WTC11 (cell line): ENCODE measurements at regions not wholly inside any gene's neighbourhood (a gene's known extent, or its start where the extent isn't known, plus 50 kb on each side); places are given as distances from the start of the nearest gene placed in this dataset.
"Not testable (repeated sequence)": the region's sequence is repeated elsewhere in the genome, so short reads cannot be mapped to it uniquely, and the experiment has no call there.

ENCODE experiments used
- ETV6 ChIP-seq: sonication (generic); formaldehyde crosslinking; IDR thresholded peaks from 2 replicates; pipeline ENCODE4 v1.8.1; 2022; ENCODE audit warnings: mild to moderate bottlenecking, missing genetic modification reagents
- NFE2L1 ChIP-seq: sonication (generic); formaldehyde crosslinking; IDR thresholded peaks from 2 replicates; pipeline ENCODE4 v1.8.1; 2023; ENCODE audit warnings: missing genetic modification reagents
- NFYB ChIP-seq: sonication (generic); formaldehyde crosslinking; conservative IDR thresholded peaks from 2 replicates; pipeline ENCODE4 v1.8.0; 2022; ENCODE audit warnings: low read depth, missing genetic modification reagents
- NR3C1 ChIP-seq: sonication (generic); formaldehyde crosslinking; conservative IDR thresholded peaks from 2 replicates; pipeline ENCODE4 v1.8.1; 2023; ENCODE audit warnings: low read depth, mild to moderate bottlenecking, missing genetic modification reagents
- ZBTB21 ChIP-seq: sonication (generic); formaldehyde crosslinking; IDR thresholded peaks from 2 replicates; pipeline ENCODE4 v1.8.1; 2023; ENCODE audit warnings: mild to moderate bottlenecking, missing genetic modification reagents, borderline replicate concordance
- TF ChIP-seq, protein P1 (sequence below): sonication (generic); formaldehyde crosslinking; IDR thresholded peaks from 2 replicates; pipeline ENCODE4 v1.8.0; 2022; ENCODE audit warnings: mild to moderate bottlenecking, missing genetic modification reagents
- TF ChIP-seq, protein P2 (sequence below): sonication (generic); formaldehyde crosslinking; IDR thresholded peaks from 2 replicates; pipeline ENCODE4 v1.8.0; 2022; ENCODE audit warnings: mild to moderate bottlenecking, missing genetic modification reagents
- TF ChIP-seq, protein P3 (sequence below): fragments of 200-600 bp; IDR thresholded peaks from 2 replicates; pipeline ENCODE4 v1.8.0; 2022; ENCODE audit warnings: antibody characterized with exemption
- TF ChIP-seq, protein P4 (sequence below): sonication (generic); formaldehyde crosslinking; IDR thresholded peaks from 2 replicates; pipeline ENCODE4 v1.8.1; 2022; ENCODE audit warnings: low read depth, mild to moderate bottlenecking, moderate library complexity, missing genetic modification reagents, borderline replicate concordance
- TF ChIP-seq, protein P5 (sequence below): sonication (generic); formaldehyde crosslinking; IDR thresholded peaks from 2 replicates; pipeline ENCODE4 v1.8.1; 2023; ENCODE audit warnings: mild to moderate bottlenecking, missing genetic modification reagents, moderate library complexity

DNA sequence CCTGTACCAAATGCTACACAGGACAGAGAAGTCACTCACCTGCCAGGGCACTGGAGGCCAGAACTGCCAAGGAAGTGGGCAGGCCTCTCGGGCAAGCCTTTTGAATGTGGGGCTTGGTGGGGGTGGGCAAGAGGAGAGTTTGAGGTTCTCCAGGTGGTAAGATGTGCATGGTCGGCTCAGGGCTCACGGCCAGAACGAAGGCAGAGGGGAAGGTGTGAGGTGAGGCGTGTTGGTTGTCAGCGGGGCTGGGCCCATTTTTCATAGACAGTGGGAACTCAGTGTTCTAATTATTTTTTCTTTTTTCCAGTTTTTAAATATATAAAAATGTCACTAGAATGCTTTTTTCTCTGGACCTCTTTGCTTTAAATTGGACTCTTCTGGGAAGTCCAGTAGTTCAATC, 145.8 kb downstream of the BCL2L11 start:
- TF ChIP-seq, protein P1, sequence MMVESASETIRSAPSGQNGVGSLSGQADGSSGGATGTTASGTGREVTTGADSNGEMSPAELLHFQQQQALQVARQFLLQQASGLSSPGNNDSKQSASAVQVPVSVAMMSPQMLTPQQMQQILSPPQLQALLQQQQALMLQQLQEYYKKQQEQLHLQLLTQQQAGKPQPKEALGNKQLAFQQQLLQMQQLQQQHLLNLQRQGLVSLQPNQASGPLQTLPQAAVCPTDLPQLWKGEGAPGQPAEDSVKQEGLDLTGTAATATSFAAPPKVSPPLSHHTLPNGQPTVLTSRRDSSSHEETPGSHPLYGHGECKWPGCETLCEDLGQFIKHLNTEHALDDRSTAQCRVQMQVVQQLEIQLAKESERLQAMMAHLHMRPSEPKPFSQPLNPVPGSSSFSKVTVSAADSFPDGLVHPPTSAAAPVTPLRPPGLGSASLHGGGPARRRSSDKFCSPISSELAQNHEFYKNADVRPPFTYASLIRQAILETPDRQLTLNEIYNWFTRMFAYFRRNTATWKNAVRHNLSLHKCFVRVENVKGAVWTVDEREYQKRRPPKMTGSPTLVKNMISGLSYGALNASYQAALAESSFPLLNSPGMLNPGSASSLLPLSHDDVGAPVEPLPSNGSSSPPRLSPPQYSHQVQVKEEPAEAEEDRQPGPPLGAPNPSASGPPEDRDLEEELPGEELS (CRISPR knock-in tag): not testable (repeated sequence)
- not testable (repeated sequence) for TF ChIP-seq NR3C1, ETV6, NFYB, NFE2L1, ZBTB21 (CRISPR knock-in tag)
- TF ChIP-seq, protein P2, sequence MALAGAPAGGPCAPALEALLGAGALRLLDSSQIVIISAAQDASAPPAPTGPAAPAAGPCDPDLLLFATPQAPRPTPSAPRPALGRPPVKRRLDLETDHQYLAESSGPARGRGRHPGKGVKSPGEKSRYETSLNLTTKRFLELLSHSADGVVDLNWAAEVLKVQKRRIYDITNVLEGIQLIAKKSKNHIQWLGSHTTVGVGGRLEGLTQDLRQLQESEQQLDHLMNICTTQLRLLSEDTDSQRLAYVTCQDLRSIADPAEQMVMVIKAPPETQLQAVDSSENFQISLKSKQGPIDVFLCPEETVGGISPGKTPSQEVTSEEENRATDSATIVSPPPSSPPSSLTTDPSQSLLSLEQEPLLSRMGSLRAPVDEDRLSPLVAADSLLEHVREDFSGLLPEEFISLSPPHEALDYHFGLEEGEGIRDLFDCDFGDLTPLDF: not testable (repeated sequence)
- TF ChIP-seq, protein P3, sequence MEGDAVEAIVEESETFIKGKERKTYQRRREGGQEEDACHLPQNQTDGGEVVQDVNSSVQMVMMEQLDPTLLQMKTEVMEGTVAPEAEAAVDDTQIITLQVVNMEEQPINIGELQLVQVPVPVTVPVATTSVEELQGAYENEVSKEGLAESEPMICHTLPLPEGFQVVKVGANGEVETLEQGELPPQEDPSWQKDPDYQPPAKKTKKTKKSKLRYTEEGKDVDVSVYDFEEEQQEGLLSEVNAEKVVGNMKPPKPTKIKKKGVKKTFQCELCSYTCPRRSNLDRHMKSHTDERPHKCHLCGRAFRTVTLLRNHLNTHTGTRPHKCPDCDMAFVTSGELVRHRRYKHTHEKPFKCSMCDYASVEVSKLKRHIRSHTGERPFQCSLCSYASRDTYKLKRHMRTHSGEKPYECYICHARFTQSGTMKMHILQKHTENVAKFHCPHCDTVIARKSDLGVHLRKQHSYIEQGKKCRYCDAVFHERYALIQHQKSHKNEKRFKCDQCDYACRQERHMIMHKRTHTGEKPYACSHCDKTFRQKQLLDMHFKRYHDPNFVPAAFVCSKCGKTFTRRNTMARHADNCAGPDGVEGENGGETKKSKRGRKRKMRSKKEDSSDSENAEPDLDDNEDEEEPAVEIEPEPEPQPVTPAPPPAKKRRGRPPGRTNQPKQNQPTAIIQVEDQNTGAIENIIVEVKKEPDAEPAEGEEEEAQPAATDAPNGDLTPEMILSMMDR: not testable (repeated sequence)
- TF ChIP-seq, protein P4, sequence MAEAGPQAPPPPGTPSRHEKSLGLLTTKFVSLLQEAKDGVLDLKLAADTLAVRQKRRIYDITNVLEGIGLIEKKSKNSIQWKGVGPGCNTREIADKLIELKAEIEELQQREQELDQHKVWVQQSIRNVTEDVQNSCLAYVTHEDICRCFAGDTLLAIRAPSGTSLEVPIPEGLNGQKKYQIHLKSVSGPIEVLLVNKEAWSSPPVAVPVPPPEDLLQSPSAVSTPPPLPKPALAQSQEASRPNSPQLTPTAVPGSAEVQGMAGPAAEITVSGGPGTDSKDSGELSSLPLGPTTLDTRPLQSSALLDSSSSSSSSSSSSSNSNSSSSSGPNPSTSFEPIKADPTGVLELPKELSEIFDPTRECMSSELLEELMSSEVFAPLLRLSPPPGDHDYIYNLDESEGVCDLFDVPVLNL (CRISPR knock-in tag): not testable (repeated sequence)
- TF ChIP-seq, protein P5, sequence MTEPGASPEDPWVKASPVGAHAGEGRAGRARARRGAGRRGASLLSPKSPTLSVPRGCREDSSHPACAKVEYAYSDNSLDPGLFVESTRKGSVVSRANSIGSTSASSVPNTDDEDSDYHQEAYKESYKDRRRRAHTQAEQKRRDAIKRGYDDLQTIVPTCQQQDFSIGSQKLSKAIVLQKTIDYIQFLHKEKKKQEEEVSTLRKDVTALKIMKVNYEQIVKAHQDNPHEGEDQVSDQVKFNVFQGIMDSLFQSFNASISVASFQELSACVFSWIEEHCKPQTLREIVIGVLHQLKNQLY (CRISPR knock-in tag): not testable (repeated sequence)
